Neutrophil (primary cell): ENCODE measurements at regions not wholly inside any gene's neighbourhood (a gene's known extent, or its start where the extent isn't known, plus 50 kb on each side); places are given as distances from the start of the nearest gene placed in this dataset.

ENCODE experiments used
- H3K27ac ChIP-seq: fragments of 200-600 bp; sonication (generic); 2 replicates; pipeline ENCODE4 v1.5.1; 2016; ENCODE audit warnings: mild to moderate bottlenecking, moderate library complexity
- H3K27me3 ChIP-seq: fragments of 200-600 bp; sonication (generic); 2 replicates; pipeline ENCODE4 v1.6.0; 2016; ENCODE audit warnings: mild to moderate bottlenecking
- H3K36me3 ChIP-seq: fragments of 200-600 bp; sonication (generic); 2 replicates; pipeline ENCODE4 v1.5.1; 2017
- H3K4me1 ChIP-seq, 2 experiments: fragments of 200-600 bp in 1 of 2; sonication (generic) in 1 of 2; 1 replicate in 1 of 2; 2 replicates in 1 of 2; pipeline versions ENCODE4 v1.5.1 to v1.6.1; 2013 to 2016; ENCODE audit warnings: low read depth in 1 of 2, low read length in 1 of 2, mild to moderate bottlenecking in 1 of 2, moderate library complexity in 1 of 2; ENCODE audit not compliant: control insufficient read depth in 1 of 2, insufficient read depth in 1 of 2
- H3K4me3 ChIP-seq, 2 experiments: fragments of 200-600 bp in 1 of 2; sonication (generic) in 1 of 2; 1 replicate in 1 of 2; 2 replicates in 1 of 2; pipeline ENCODE4 v1.5.1; 2013 to 2016; ENCODE audit warnings: low read depth in 1 of 2, low read length in 1 of 2, mild to moderate bottlenecking in 1 of 2, moderate library complexity in 1 of 2
- H3K9me3 ChIP-seq: fragments of 200-600 bp; sonication (generic); 2 replicates; pipeline ENCODE4 v1.5.1; 2016
- CTCF ChIP-seq: fragments of 200-600 bp; sonication (generic); IDR thresholded peaks from 2 replicates; pipeline ENCODE4 v1.5.1; 2016; ENCODE audit warnings: antibody characterized with exemption

- Histone ChIP-seq H3K27ac (no peak overlapping the region), H3K9me3 (no peaks in the 10 kb centered on the region), H3K27me3 (peaks cover 16% of the 10 kb centered on the region), H3K4me3 (no peak overlapping the region), H3K4me1 (no peaks in the 10 kb centered on the region), H3K36me3 (no peaks in the 10 kb centered on the region)
- TF ChIP-seq CTCF: no peak
These were observed 57.3 kb upstream of the RUNX3 start for GRCh38 chr1:24987424-24987823.

- H3K9me3 ChIP-seq: no peaks in the 10 kb centered on the region
- H3K4me1 ChIP-seq: no peaks in the 10 kb centered on the region
- TF ChIP-seq CTCF: no peak
- H3K4me3 ChIP-seq: no peak overlapping the region
- H3K27ac ChIP-seq: no peak overlapping the region
- H3K27me3 ChIP-seq: peaks cover 16% of the 10 kb centered on the region
- no peaks in the 10 kb centered on the region for H3K36me3 ChIP-seq
These were observed 56.4 kb upstream of the RUNX3 start for GRCh38 chr1:24986372-24986965.

GRCh38 chr1:24985737-24986136 lies 55.7 kb upstream of the RUNX3 start:
- no peak for TF ChIP-seq CTCF
- H3K4me3 ChIP-seq: no peak overlapping the region
- H3K27me3 ChIP-seq: peaks cover 10% of the 10 kb centered on the region
- H3K9me3 ChIP-seq: no peaks in the 10 kb centered on the region
- no peaks in the 10 kb centered on the region for H3K4me1 ChIP-seq
- H3K27ac ChIP-seq: no peak overlapping the region
- no peaks in the 10 kb centered on the region for H3K36me3 ChIP-seq

- H3K27me3 ChIP-seq: peaks cover 2% of the 10 kb centered on the region
- H3K36me3 ChIP-seq: no peaks in the 10 kb centered on the region
- H3K4me1 ChIP-seq: no peaks in the 10 kb centered on the region
- TF ChIP-seq CTCF: no peak
- no peak overlapping the region for H3K4me3 ChIP-seq
- no peak overlapping the region for H3K27ac ChIP-seq
- H3K9me3 ChIP-seq: no peaks in the 10 kb centered on the region
These were observed 54.9 kb upstream of the RUNX3 start for GRCh38 chr1:24984800-24985522.

GRCh38 chr1:24984300-24984699 lies 54.2 kb upstream of the RUNX3 start:
- Histone ChIP-seq H3K27me3 (no peaks in the 10 kb centered on the region), H3K27ac (no peak overlapping the region), H3K36me3 (no peaks in the 10 kb centered on the region), H3K4me1 (no peaks in the 10 kb centered on the region), H3K4me3 (no peak overlapping the region), H3K9me3 (no peaks in the 10 kb centered on the region)
- TF ChIP-seq CTCF: no peak
